ENCODE measurements at regions not wholly inside any gene's neighbourhood (a gene's known extent, or its start where the extent isn't known, plus 50 kb on each side); places are given as distances from the start of the nearest gene placed in this dataset.

DNA sequence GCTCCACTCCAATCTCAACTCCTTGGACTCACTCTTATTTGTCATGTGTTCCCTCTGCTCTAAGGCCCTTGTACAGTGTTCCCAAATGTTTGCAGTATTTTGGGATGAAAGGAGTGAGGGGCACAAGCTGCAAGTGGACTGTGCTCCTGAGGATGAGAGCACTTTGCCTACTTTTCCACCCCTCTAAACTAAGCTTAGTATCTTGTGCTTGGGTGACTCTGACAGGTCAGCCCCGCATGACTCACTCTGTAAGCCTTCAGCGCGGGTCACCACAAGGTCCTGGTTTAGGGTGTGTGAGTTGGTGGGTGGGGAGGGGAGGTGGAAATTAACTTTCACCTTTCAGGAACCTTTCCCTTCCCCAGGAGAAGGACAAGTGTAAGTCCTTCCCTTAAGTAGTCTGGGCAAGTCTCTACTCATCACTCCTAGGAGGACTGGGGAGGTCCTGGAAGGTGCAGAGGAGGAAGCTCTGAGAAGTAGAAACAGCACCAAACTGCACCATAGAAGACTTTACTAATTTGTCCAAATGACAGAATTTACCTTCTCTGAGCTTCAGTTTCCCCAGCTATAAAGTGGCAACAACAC is 68.8 kb upstream of the EPB41L1 start:
- TF ChIP-seq, protein P1, sequence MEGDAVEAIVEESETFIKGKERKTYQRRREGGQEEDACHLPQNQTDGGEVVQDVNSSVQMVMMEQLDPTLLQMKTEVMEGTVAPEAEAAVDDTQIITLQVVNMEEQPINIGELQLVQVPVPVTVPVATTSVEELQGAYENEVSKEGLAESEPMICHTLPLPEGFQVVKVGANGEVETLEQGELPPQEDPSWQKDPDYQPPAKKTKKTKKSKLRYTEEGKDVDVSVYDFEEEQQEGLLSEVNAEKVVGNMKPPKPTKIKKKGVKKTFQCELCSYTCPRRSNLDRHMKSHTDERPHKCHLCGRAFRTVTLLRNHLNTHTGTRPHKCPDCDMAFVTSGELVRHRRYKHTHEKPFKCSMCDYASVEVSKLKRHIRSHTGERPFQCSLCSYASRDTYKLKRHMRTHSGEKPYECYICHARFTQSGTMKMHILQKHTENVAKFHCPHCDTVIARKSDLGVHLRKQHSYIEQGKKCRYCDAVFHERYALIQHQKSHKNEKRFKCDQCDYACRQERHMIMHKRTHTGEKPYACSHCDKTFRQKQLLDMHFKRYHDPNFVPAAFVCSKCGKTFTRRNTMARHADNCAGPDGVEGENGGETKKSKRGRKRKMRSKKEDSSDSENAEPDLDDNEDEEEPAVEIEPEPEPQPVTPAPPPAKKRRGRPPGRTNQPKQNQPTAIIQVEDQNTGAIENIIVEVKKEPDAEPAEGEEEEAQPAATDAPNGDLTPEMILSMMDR (conservative IDR thresholded peaks at IDR 0.05; ENCODE audit: low read depth, low read length) = no peak
- TF ChIP-seq EZH2phosphoT487 (IDR thresholded peaks at IDR 0.05; ENCODE audit: borderline replicate concordance, low read length) = no peak
- TF ChIP-seq EZH2 (IDR thresholded peaks at IDR 0.05; ENCODE audit: low read length, unreplicated experiment) = no peak

All from PC-3 (cell line).